NOMO-1 (cell line): ENCODE measurements at regions not wholly inside any gene's neighbourhood (a gene's known extent, or its start where the extent isn't known, plus 50 kb on each side); places are given as distances from the start of the nearest gene placed in this dataset.

Source experiments
- DNase-seq, 2 experiments: peaks; one replicate each; lab custom pipeline; 2025; ENCODE audit not compliant: unreplicated experiment in 2 of 2; lab: John Stamatoyannopoulos, UW

DNA sequence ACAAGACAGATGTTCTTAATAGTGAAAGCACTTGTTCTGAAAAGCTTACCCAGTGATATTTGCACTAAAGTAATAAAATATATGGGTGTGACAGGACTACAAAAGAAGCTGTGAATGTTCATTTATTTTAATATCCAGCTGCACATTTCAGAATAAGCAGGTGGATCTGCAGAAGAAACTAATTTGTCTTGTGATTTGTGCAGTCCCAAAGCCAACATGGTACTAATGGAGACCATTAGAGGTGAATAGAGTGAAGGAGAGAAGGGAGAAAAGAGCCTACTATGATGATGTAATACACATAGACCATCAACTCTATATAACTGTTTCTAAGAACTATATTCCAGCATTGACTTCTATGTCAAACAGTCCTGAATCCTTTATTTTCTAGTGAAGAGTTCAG, 362.8 kb downstream of the ISL1 start:
- DNase-seq: no peak

GRCh38 chr5:51748647-51749046, 365.4 kb downstream of the ISL1 start:
- no peak for DNase-seq
